ENCODE measurements at regions not wholly inside any gene's neighbourhood (a gene's known extent, or its start where the extent isn't known, plus 50 kb on each side); places are given as distances from the start of the nearest gene placed in this dataset.

- Histone ChIP-seq H3K36me3 (ENCODE audit: control insufficient read depth in 2 of 2, insufficient read depth in 2 of 2, low read length in 2 of 2) (no peaks in the 10 kb centered on the region), H3K9me3 (ENCODE audit: control insufficient read depth in 2 of 2, low read length in 2 of 2) (no peaks in the 10 kb centered on the region), H3K4me3 (ENCODE audit: low read length in 2 of 2) (no peak overlapping the region), H3K4me1 (ENCODE audit: control insufficient read depth in 2 of 2, insufficient read depth in 2 of 2, low read length in 2 of 2) (no peaks in the 10 kb centered on the region), H3K27me3 (ENCODE audit: control insufficient read depth in 2 of 2, insufficient read depth in 2 of 2, low read length in 2 of 2) (no peaks in the 10 kb centered on the region), H3K27ac (ENCODE audit: low read depth in 2 of 2, low read length in 2 of 2) (no peak overlapping the region), H3K9ac (ENCODE audit: low read depth in 1 of 2, low read length in 2 of 2) (no peak overlapping the region)
Measured at GRCh38 chr6:153673225-153673624, 365.8 kb upstream of the OPRM1 start.

GRCh38 chr6:153670403-153671026 is 368.5 kb upstream of the OPRM1 start:
- Histone ChIP-seq H3K4me3 (ENCODE audit: low read length in 2 of 2) (no peak overlapping the region), H3K4me1 (ENCODE audit: control insufficient read depth in 2 of 2, insufficient read depth in 2 of 2, low read length in 2 of 2) (no peaks in the 10 kb centered on the region), H3K9me3 (ENCODE audit: control insufficient read depth in 2 of 2, low read length in 2 of 2) (no peaks in the 10 kb centered on the region), H3K27me3 (ENCODE audit: control insufficient read depth in 2 of 2, insufficient read depth in 2 of 2, low read length in 2 of 2) (no peaks in the 10 kb centered on the region), H3K27ac (ENCODE audit: low read depth in 2 of 2, low read length in 2 of 2) (no peak overlapping the region), H3K36me3 (ENCODE audit: control insufficient read depth in 2 of 2, insufficient read depth in 2 of 2, low read length in 2 of 2) (no peaks in the 10 kb centered on the region), H3K9ac (ENCODE audit: low read depth in 1 of 2, low read length in 2 of 2) (no peak overlapping the region)

DNA sequence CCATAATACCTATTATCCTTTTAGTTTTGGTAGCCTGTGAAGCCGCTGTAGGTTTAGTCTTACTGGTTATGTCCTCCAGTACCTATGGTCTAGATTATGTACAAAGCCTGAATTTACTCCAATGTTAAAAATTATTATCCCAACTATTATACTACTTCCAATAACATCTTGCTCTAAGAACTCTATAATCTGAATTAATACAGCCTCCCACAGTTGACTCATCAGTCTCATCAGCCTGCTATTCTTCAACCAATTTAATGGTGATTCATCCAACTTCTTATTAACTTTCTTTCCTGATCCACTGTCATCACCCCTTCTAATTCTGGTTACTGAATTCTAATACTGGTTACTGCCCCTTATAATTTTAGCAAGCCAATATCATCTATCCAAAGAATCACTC is 370.3 kb upstream of the OPRM1 start:
- no peak overlapping the region for H3K4me3 ChIP-seq (ENCODE audit: low read length in 2 of 2)
- H3K27me3 ChIP-seq (ENCODE audit: control insufficient read depth in 2 of 2, insufficient read depth in 2 of 2, low read length in 2 of 2): no peaks in the 10 kb centered on the region
- no peak overlapping the region for H3K9ac ChIP-seq (ENCODE audit: low read depth in 1 of 2, low read length in 2 of 2)
- no peaks in the 10 kb centered on the region for H3K9me3 ChIP-seq (ENCODE audit: control insufficient read depth in 2 of 2, low read length in 2 of 2)
- H3K36me3 ChIP-seq (ENCODE audit: control insufficient read depth in 2 of 2, insufficient read depth in 2 of 2, low read length in 2 of 2): no peaks in the 10 kb centered on the region
- H3K27ac ChIP-seq (ENCODE audit: low read depth in 2 of 2, low read length in 2 of 2): no peak overlapping the region
- no peaks in the 10 kb centered on the region for H3K4me1 ChIP-seq (ENCODE audit: control insufficient read depth in 2 of 2, insufficient read depth in 2 of 2, low read length in 2 of 2)

GRCh38 chr6:153662982-153663381 is 376.1 kb upstream of the OPRM1 start:
- H3K4me3 ChIP-seq (ENCODE audit: low read length in 2 of 2): no peak overlapping the region

GRCh38 chr6:153645326-153645725 is 393.7 kb upstream of the OPRM1 start:
- Histone ChIP-seq H3K9ac (ENCODE audit: low read depth in 1 of 2, low read length in 2 of 2) (no peak overlapping the region), H3K4me1 (ENCODE audit: control insufficient read depth in 2 of 2, insufficient read depth in 2 of 2, low read length in 2 of 2) (no peaks in the 10 kb centered on the region), H3K27ac (ENCODE audit: low read depth in 2 of 2, low read length in 2 of 2) (no peak overlapping the region), H3K9me3 (ENCODE audit: control insufficient read depth in 2 of 2, low read length in 2 of 2) (no peaks in the 10 kb centered on the region), H3K36me3 (ENCODE audit: control insufficient read depth in 2 of 2, insufficient read depth in 2 of 2, low read length in 2 of 2) (no peaks in the 10 kb centered on the region), H3K27me3 (ENCODE audit: control insufficient read depth in 2 of 2, insufficient read depth in 2 of 2, low read length in 2 of 2) (no peaks in the 10 kb centered on the region), H3K4me3 (ENCODE audit: low read length in 2 of 2) (no peak overlapping the region)

More at GRCh38 chr6:153662982-153663381, 376.1 kb upstream of the OPRM1 start:
- no peaks in the 10 kb centered on the region for H3K36me3 ChIP-seq (ENCODE audit: control insufficient read depth in 2 of 2, insufficient read depth in 2 of 2, low read length in 2 of 2)
- no peaks in the 10 kb centered on the region for H3K9me3 ChIP-seq (ENCODE audit: control insufficient read depth in 2 of 2, low read length in 2 of 2)
- H3K27ac ChIP-seq (ENCODE audit: low read depth in 2 of 2, low read length in 2 of 2): no peak overlapping the region
- H3K27me3 ChIP-seq (ENCODE audit: control insufficient read depth in 2 of 2, insufficient read depth in 2 of 2, low read length in 2 of 2): no peaks in the 10 kb centered on the region
- no peak overlapping the region for H3K9ac ChIP-seq (ENCODE audit: low read depth in 1 of 2, low read length in 2 of 2)
- H3K4me1 ChIP-seq (ENCODE audit: control insufficient read depth in 2 of 2, insufficient read depth in 2 of 2, low read length in 2 of 2): no peaks in the 10 kb centered on the region

DNA sequence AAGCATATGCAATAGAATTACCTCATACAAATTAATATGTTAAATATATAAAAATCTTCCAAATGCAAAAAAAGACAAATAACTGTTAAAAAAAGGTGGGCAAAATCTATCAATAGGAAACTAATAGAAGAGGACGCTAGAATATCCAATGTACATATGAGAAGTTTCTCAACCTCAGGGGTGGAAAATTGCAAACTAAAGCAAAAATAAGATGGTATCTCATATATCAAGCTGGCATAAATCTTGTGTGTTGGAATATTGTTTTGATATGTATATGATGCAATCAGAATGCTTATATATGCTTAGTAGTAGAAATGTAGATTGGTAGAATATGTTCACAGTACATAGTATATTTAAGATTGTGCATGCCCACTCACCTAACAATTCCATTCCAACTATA is 395.0 kb upstream of the OPRM1 start:
- no peak overlapping the region for H3K27ac ChIP-seq (ENCODE audit: low read depth in 2 of 2, low read length in 2 of 2)
- no peaks in the 10 kb centered on the region for H3K4me1 ChIP-seq (ENCODE audit: control insufficient read depth in 2 of 2, insufficient read depth in 2 of 2, low read length in 2 of 2)
- H3K36me3 ChIP-seq (ENCODE audit: control insufficient read depth in 2 of 2, insufficient read depth in 2 of 2, low read length in 2 of 2): no peaks in the 10 kb centered on the region
- no peaks in the 10 kb centered on the region for H3K9me3 ChIP-seq (ENCODE audit: control insufficient read depth in 2 of 2, low read length in 2 of 2)
- no peaks in the 10 kb centered on the region for H3K27me3 ChIP-seq (ENCODE audit: control insufficient read depth in 2 of 2, insufficient read depth in 2 of 2, low read length in 2 of 2)
- H3K9ac ChIP-seq (ENCODE audit: low read depth in 1 of 2, low read length in 2 of 2): no peak overlapping the region
- no peak overlapping the region for H3K4me3 ChIP-seq (ENCODE audit: low read length in 2 of 2)

DNA sequence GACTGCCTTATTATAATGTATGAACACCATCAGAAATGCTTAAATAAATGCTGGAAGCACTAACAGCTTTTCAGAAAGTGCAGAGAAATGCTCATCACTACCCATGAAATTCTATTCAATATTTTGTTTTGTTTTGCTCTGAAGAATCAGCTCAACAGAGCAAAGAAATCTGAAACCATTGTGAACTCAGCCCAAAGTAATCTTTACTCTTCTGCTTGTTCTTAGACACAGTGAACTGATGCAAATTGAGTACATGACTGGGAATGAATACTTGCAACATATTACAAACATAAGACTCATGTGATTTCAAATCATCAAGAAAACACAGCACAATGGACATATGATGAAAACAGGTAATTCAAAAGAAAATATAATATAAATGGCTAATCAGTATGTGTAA is 404.6 kb upstream of the OPRM1 start:
- H3K4me3 ChIP-seq (ENCODE audit: low read length in 2 of 2): no peak overlapping the region
- no peaks in the 10 kb centered on the region for H3K9me3 ChIP-seq (ENCODE audit: control insufficient read depth in 2 of 2, low read length in 2 of 2)
- no peak overlapping the region for H3K9ac ChIP-seq (ENCODE audit: low read depth in 1 of 2, low read length in 2 of 2)
- H3K27me3 ChIP-seq (ENCODE audit: control insufficient read depth in 2 of 2, insufficient read depth in 2 of 2, low read length in 2 of 2): no peaks in the 10 kb centered on the region
- H3K36me3 ChIP-seq (ENCODE audit: control insufficient read depth in 2 of 2, insufficient read depth in 2 of 2, low read length in 2 of 2): no peaks in the 10 kb centered on the region
- H3K27ac ChIP-seq (ENCODE audit: low read depth in 2 of 2, low read length in 2 of 2): no peak overlapping the region
- no peaks in the 10 kb centered on the region for H3K4me1 ChIP-seq (ENCODE audit: control insufficient read depth in 2 of 2, insufficient read depth in 2 of 2, low read length in 2 of 2)

DNA sequence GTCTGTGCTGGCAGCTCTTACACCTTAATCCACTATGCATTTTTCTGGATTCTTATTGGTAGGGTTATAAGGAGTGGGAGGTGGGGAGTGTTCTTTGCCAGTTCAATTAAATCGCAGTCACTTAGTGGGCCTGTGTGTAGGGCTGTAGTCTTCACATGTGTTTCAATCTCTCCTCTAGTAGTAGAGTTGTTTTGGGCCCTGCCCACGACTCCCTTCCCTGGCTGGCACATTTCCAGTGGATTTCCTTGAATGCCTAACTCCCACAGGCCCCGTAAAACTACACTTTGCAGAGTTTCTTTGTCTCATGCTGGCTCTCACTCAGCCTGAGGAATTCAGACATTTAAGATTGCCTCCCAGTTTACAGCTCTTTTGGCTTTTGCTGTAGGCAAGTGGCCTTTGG is 414.0 kb upstream of the OPRM1 start:
- Histone ChIP-seq H3K9me3 (ENCODE audit: control insufficient read depth in 2 of 2, low read length in 2 of 2) (no peaks in the 10 kb centered on the region), H3K27ac (ENCODE audit: low read depth in 2 of 2, low read length in 2 of 2) (no peak overlapping the region), H3K9ac (ENCODE audit: low read depth in 1 of 2, low read length in 2 of 2) (no peak overlapping the region), H3K27me3 (ENCODE audit: control insufficient read depth in 2 of 2, insufficient read depth in 2 of 2, low read length in 2 of 2) (no peaks in the 10 kb centered on the region), H3K4me3 (ENCODE audit: low read length in 2 of 2) (no peak overlapping the region), H3K36me3 (ENCODE audit: control insufficient read depth in 2 of 2, insufficient read depth in 2 of 2, low read length in 2 of 2) (no peaks in the 10 kb centered on the region), H3K4me1 (ENCODE audit: control insufficient read depth in 2 of 2, insufficient read depth in 2 of 2, low read length in 2 of 2) (no peaks in the 10 kb centered on the region)

DNA sequence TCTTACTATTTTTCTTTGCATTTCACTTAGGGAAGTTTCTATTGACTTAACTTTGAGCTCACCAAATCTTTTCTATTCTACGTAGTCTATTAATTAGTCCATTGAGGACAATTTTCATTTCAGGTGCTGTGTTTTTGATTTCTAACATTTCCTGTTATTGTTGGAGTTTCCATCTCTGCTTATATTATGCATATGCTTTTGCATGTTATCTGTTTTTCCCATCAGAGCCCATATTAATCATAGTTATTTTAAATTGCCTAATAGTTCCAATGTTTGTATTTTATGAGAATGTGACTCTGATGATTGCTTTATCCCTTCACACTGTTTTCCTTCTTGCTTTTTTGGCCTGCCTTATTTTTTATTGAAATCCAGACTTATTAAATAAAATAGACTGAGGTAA is 414.5 kb upstream of the OPRM1 start:
- Histone ChIP-seq H3K27ac (ENCODE audit: low read depth in 2 of 2, low read length in 2 of 2) (no peak overlapping the region), H3K27me3 (ENCODE audit: control insufficient read depth in 2 of 2, insufficient read depth in 2 of 2, low read length in 2 of 2) (no peaks in the 10 kb centered on the region), H3K9ac (ENCODE audit: low read depth in 1 of 2, low read length in 2 of 2) (no peak overlapping the region), H3K9me3 (ENCODE audit: control insufficient read depth in 2 of 2, low read length in 2 of 2) (no peaks in the 10 kb centered on the region), H3K36me3 (ENCODE audit: control insufficient read depth in 2 of 2, insufficient read depth in 2 of 2, low read length in 2 of 2) (no peaks in the 10 kb centered on the region), H3K4me1 (ENCODE audit: control insufficient read depth in 2 of 2, insufficient read depth in 2 of 2, low read length in 2 of 2) (no peaks in the 10 kb centered on the region), H3K4me3 (ENCODE audit: low read length in 2 of 2) (no peak overlapping the region)

- H3K27me3 ChIP-seq (ENCODE audit: control insufficient read depth in 2 of 2, insufficient read depth in 2 of 2, low read length in 2 of 2): no peaks in the 10 kb centered on the region
- H3K9ac ChIP-seq (ENCODE audit: low read depth in 1 of 2, low read length in 2 of 2): no peak overlapping the region
- H3K4me3 ChIP-seq (ENCODE audit: low read length in 2 of 2): no peak overlapping the region
- no peaks in the 10 kb centered on the region for H3K9me3 ChIP-seq (ENCODE audit: control insufficient read depth in 2 of 2, low read length in 2 of 2)
- H3K4me1 ChIP-seq (ENCODE audit: control insufficient read depth in 2 of 2, insufficient read depth in 2 of 2, low read length in 2 of 2): no peaks in the 10 kb centered on the region
- H3K27ac ChIP-seq (ENCODE audit: low read depth in 2 of 2, low read length in 2 of 2): no peak overlapping the region
- H3K36me3 ChIP-seq (ENCODE audit: control insufficient read depth in 2 of 2, insufficient read depth in 2 of 2, low read length in 2 of 2): no peaks in the 10 kb centered on the region
Measured at GRCh38 chr6:153623496-153623895, 415.5 kb upstream of the OPRM1 start.

DNA sequence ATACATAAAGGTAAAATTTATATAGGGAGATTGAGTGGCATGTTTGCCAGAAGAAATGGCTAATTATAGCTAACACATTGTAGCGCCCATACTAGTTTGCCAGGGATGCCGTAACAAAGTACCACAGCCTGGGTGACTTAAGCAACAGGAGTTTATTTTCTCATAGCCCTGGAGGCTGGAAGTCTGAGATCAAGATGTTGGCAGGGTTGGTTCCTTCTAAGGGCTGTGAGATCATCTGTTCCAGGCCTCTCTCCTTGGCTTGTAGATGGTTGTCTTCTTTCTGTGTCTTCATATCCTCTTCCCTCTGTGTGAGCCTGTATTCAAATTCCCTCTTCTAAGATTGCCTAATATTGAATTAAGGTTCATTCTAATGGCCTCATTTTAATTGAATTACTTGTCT is 417.5 kb upstream of the OPRM1 start:
- Histone ChIP-seq H3K4me3 (ENCODE audit: low read length in 2 of 2) (no peak overlapping the region), H3K4me1 (ENCODE audit: control insufficient read depth in 2 of 2, insufficient read depth in 2 of 2, low read length in 2 of 2) (no peaks in the 10 kb centered on the region), H3K9ac (ENCODE audit: low read depth in 1 of 2, low read length in 2 of 2) (no peak overlapping the region), H3K36me3 (ENCODE audit: control insufficient read depth in 2 of 2, insufficient read depth in 2 of 2, low read length in 2 of 2) (no peaks in the 10 kb centered on the region), H3K27ac (ENCODE audit: low read depth in 2 of 2, low read length in 2 of 2) (no peak overlapping the region), H3K27me3 (ENCODE audit: control insufficient read depth in 2 of 2, insufficient read depth in 2 of 2, low read length in 2 of 2) (no peaks in the 10 kb centered on the region), H3K9me3 (ENCODE audit: control insufficient read depth in 2 of 2, low read length in 2 of 2) (no peaks in the 10 kb centered on the region)

Data from mucosa of rectum (tissue), 2 donors.